ENCODE measurements at regions not wholly inside any gene's neighbourhood (a gene's known extent, or its start where the extent isn't known, plus 50 kb on each side); places are given as distances from the start of the nearest gene placed in this dataset.
A peak's percentile ranks its signal among the peaks of the same experiment; 100 is the strongest.

- TF ChIP-seq, protein P1, sequence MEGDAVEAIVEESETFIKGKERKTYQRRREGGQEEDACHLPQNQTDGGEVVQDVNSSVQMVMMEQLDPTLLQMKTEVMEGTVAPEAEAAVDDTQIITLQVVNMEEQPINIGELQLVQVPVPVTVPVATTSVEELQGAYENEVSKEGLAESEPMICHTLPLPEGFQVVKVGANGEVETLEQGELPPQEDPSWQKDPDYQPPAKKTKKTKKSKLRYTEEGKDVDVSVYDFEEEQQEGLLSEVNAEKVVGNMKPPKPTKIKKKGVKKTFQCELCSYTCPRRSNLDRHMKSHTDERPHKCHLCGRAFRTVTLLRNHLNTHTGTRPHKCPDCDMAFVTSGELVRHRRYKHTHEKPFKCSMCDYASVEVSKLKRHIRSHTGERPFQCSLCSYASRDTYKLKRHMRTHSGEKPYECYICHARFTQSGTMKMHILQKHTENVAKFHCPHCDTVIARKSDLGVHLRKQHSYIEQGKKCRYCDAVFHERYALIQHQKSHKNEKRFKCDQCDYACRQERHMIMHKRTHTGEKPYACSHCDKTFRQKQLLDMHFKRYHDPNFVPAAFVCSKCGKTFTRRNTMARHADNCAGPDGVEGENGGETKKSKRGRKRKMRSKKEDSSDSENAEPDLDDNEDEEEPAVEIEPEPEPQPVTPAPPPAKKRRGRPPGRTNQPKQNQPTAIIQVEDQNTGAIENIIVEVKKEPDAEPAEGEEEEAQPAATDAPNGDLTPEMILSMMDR (IDR thresholded peaks at IDR 0.05; ENCODE audit: unreplicated experiment) = no peak
- Mint-ChIP-seq H3K27me3 (peaks cover 5% of the 10 kb centered on the region), H3K4me1 (ENCODE audit: low read depth) (peaks cover 25% of the 10 kb centered on the region), H3K27ac (no peak overlapping the region), H3K4me3 (ENCODE audit: low read depth) (no peak overlapping the region), H3K9me3 (ENCODE audit: low read depth) (no peaks in the 10 kb centered on the region), H3K36me3 (ENCODE audit: insufficient read depth) (no peaks in the 10 kb centered on the region)
- no peak for DNase-seq (ENCODE audit: low spot score, unreplicated experiment)
Measured at GRCh38 chr2:47267711-47268086, 91.4 kb upstream of the CALM2 start.

DNA sequence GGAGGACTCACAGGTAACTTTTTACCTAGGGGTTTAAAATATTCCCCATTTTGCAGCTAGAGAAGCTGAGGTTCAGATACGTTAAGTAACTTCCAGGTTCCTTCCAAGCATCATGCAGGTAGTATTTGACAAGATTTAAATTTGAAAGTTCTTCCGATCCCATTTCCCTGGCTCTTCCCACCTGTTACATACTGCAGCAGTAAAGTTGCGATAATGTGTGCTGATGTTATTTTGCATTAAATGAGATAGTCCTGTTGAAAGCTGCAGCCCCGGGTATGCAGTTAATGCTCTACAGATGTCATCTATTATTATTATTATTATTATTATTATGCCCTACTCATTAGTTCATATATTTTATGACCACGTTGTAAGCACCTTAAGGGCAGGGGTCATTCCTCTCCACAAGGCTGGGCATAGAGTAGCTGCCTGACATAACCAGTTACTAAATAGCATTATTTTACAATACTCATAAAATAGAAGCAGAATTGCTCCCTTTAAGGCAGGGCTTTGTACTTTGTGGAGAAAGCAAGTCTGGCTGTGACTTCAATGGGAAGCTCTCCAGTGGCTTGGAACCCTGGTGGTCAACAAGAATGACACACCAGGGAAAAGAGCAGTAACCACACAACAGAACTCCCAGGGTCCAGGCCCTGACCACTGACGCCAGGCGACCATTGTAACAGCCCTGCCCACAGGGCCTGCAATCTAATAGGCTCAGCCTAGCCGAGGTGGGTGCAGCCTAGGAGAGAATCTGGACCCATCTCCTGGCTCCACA, 90.8 kb upstream of the CALM2 start:
- H3K36me3 Mint-ChIP-seq (ENCODE audit: insufficient read depth) = no peaks in the 10 kb centered on the region
- H3K27ac Mint-ChIP-seq = no peak overlapping the region
- no peak for DNase-seq (ENCODE audit: low spot score, unreplicated experiment)
- no peak overlapping the region for H3K4me3 Mint-ChIP-seq (ENCODE audit: low read depth)
- H3K27me3 Mint-ChIP-seq = peaks cover 5% of the 10 kb centered on the region
- H3K9me3 Mint-ChIP-seq (ENCODE audit: low read depth) = no peaks in the 10 kb centered on the region
- TF ChIP-seq, protein P1 (IDR thresholded peaks at IDR 0.05; ENCODE audit: unreplicated experiment) = no peak
- H3K4me1 Mint-ChIP-seq (ENCODE audit: low read depth) = peaks cover 25% of the 10 kb centered on the region

DNA sequence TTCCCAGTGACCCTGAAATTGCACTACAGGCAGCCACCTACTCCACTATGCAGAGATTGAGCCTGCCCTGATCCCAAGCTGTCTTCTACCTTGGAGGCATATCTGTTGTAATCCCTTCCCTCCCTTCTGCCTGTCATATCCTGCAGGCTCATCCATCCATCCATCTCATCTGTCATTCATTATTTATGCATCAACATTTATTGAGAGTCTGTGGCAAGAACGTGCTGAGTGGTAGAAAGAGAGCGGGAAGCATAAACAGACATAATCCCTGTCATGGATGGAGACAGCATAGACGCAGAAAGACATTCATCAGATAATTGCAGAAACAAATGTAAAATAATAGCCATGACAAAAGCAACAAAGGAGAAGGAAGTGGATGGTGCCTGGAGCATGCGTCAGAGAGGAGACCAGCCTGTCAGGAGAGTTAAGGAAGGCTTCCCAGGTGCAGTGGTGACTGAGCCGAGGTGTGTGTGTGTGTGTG, 89.5 kb upstream of the CALM2 start:
- H3K9me3 Mint-ChIP-seq (ENCODE audit: low read depth) = no peaks in the 10 kb centered on the region
- no peak overlapping the region for H3K4me3 Mint-ChIP-seq (ENCODE audit: low read depth)
- peak overlapping the region; percentile 1 for H3K27ac Mint-ChIP-seq
- DNase-seq (ENCODE audit: low spot score, unreplicated experiment) = no peak
- TF ChIP-seq, protein P1 (IDR thresholded peaks at IDR 0.05; ENCODE audit: unreplicated experiment) = no peak
- peaks cover 24% of the 10 kb centered on the region for H3K4me1 Mint-ChIP-seq (ENCODE audit: low read depth)
- peaks cover 5% of the 10 kb centered on the region for H3K27me3 Mint-ChIP-seq
- H3K36me3 Mint-ChIP-seq (ENCODE audit: insufficient read depth) = no peaks in the 10 kb centered on the region

GRCh38 chr2:47265158-47265557, 88.8 kb upstream of the CALM2 start:
- Mint-ChIP-seq H3K4me3 (ENCODE audit: low read depth) (no peak overlapping the region), H3K27ac (peak overlapping the region; percentile 69), H3K9me3 (ENCODE audit: low read depth) (no peaks in the 10 kb centered on the region), H3K4me1 (ENCODE audit: low read depth) (peaks cover 24% of the 10 kb centered on the region), H3K36me3 (ENCODE audit: insufficient read depth) (no peaks in the 10 kb centered on the region), H3K27me3 (peaks cover under 1% of the 10 kb centered on the region)
- TF ChIP-seq, protein P1 (IDR thresholded peaks at IDR 0.05; ENCODE audit: unreplicated experiment) = no peak
- DNase-seq (ENCODE audit: low spot score, unreplicated experiment) = no peak

- TF ChIP-seq, protein P1 (IDR thresholded peaks at IDR 0.05; ENCODE audit: unreplicated experiment) = no peak
- H3K27me3 Mint-ChIP-seq = peaks cover 3% of the 10 kb centered on the region
Measured at GRCh38 chr2:47264686-47265085, 88.4 kb upstream of the CALM2 start.

More at GRCh38 chr2:47264686-47265085, 88.4 kb upstream of the CALM2 start:
- Mint-ChIP-seq H3K4me1 (ENCODE audit: low read depth) (peaks cover 29% of the 10 kb centered on the region), H3K9me3 (ENCODE audit: low read depth) (no peaks in the 10 kb centered on the region), H3K27ac (peak overlapping the region; percentile 69), H3K4me3 (ENCODE audit: low read depth) (no peak overlapping the region), H3K36me3 (ENCODE audit: insufficient read depth) (no peaks in the 10 kb centered on the region)
- no peak for DNase-seq (ENCODE audit: low spot score, unreplicated experiment)
